ENCODE measurements at regions not wholly inside any gene's neighbourhood (a gene's known extent, or its start where the extent isn't known, plus 50 kb on each side); places are given as distances from the start of the nearest gene placed in this dataset.

GRCh38 chr6:1540864-1541521 is 68.7 kb upstream of the FOXC1 start:
- intact Hi-C loops (cut with DNase I, micrococcal nuclease) = no loop called here
- Mint-ChIP-seq H3K4me3 (no peak overlapping the region), H3K27ac (no peak overlapping the region), H3K27me3 (no peaks in the 10 kb centered on the region), H3K9me3 (ENCODE audit: low read depth) (peaks cover 5% of the 10 kb centered on the region), H3K36me3 (ENCODE audit: low read depth) (peaks cover 14% of the 10 kb centered on the region), H3K4me1 (peaks cover 15% of the 10 kb centered on the region)
- ChIA-PET CTCF (no interaction called here), POLR2A (no interaction called here)
- no peak for DNase-seq
- no peak for ATAC-seq

GRCh38 chr6:1542335-1542734 is 67.4 kb upstream of the FOXC1 start:
- DNase-seq (no peak), ATAC-seq (peak; percentile 47)
- Mint-ChIP-seq H3K4me3 (no peak overlapping the region), H3K27me3 (no peaks in the 10 kb centered on the region), H3K4me1 (peaks cover 5% of the 10 kb centered on the region), H3K36me3 (ENCODE audit: low read depth) (peaks cover 20% of the 10 kb centered on the region), H3K9me3 (ENCODE audit: low read depth) (peaks cover 5% of the 10 kb centered on the region), H3K27ac (no peak overlapping the region)
- CTCF ChIA-PET = interaction anchor here (1.0 to 2.1 kb wide), 4 partner anchors 10 to 18 kb away, joined by 4 to 8 read pairs (median 5); no protein-coding TSS in a partner anchor
- POLR2A ChIA-PET = no interaction called here
- intact Hi-C loops (cut with DNase I, micrococcal nuclease) = no loop called here

GRCh38 chr6:1542764-1543163 is 67.0 kb upstream of the FOXC1 start:
- peaks cover 3% of the 10 kb centered on the region for H3K4me1 Mint-ChIP-seq
- no peak overlapping the region for H3K27ac Mint-ChIP-seq
- POLR2A ChIA-PET = no interaction called here
- CTCF ChIA-PET = interaction anchor here (1.0 to 2.1 kb wide), 4 partner anchors 10 to 18 kb away, joined by 4 to 8 read pairs (median 5); no protein-coding TSS in a partner anchor
- ATAC-seq = no peak
- peaks cover 5% of the 10 kb centered on the region for H3K9me3 Mint-ChIP-seq (ENCODE audit: low read depth)
- peaks cover 23% of the 10 kb centered on the region for H3K36me3 Mint-ChIP-seq (ENCODE audit: low read depth)
- intact Hi-C loops (cut with DNase I, micrococcal nuclease) = no loop called here
- no peak for DNase-seq
- H3K4me3 Mint-ChIP-seq = no peak overlapping the region
- H3K27me3 Mint-ChIP-seq = no peaks in the 10 kb centered on the region

- H3K27me3 Mint-ChIP-seq = no peaks in the 10 kb centered on the region
- no peaks in the 10 kb centered on the region for H3K4me1 Mint-ChIP-seq
- peaks cover 5% of the 10 kb centered on the region for H3K9me3 Mint-ChIP-seq (ENCODE audit: low read depth)
- CTCF ChIA-PET = interaction anchor here (1.1 to 2.1 kb wide), 3 partner anchors 8 to 42 kb away, joined by 4 to 8 read pairs (median 5); no protein-coding TSS in a partner anchor
- H3K4me3 Mint-ChIP-seq = no peak overlapping the region
- POLR2A ChIA-PET = no interaction called here
- H3K36me3 Mint-ChIP-seq (ENCODE audit: low read depth) = peaks cover 27% of the 10 kb centered on the region
- H3K27ac Mint-ChIP-seq = no peak overlapping the region
- DNase-seq (no peak), ATAC-seq (no peak)
- intact Hi-C loops (cut with DNase I, micrococcal nuclease) = no loop called here
These were observed 65.7 kb upstream of the FOXC1 start for GRCh38 chr6:1544000-1544399.

GRCh38 chr6:1544603-1545002 is 65.1 kb upstream of the FOXC1 start:
- H3K27ac Mint-ChIP-seq = no peak overlapping the region
- ChIA-PET POLR2A (no interaction called here), CTCF (interaction anchor here (1.1 to 1.2 kb wide), 2 partner anchors 8 to 43 kb away, joined by 4 to 5 read pairs; no protein-coding TSS in a partner anchor)
- no peaks in the 10 kb centered on the region for H3K4me1 Mint-ChIP-seq
- no peaks in the 10 kb centered on the region for H3K27me3 Mint-ChIP-seq
- peaks cover 5% of the 10 kb centered on the region for H3K9me3 Mint-ChIP-seq (ENCODE audit: low read depth)
- no peak for DNase-seq
- ATAC-seq = no peak
- peaks cover 27% of the 10 kb centered on the region for H3K36me3 Mint-ChIP-seq (ENCODE audit: low read depth)
- H3K4me3 Mint-ChIP-seq = no peak overlapping the region
- intact Hi-C loops (cut with DNase I, micrococcal nuclease) = no loop called here

GRCh38 chr6:1545654-1546053 is 64.1 kb upstream of the FOXC1 start:
- Mint-ChIP-seq H3K4me3 (no peak overlapping the region), H3K4me1 (no peaks in the 10 kb centered on the region), H3K27ac (no peak overlapping the region), H3K36me3 (ENCODE audit: low read depth) (peaks cover 27% of the 10 kb centered on the region), H3K27me3 (no peaks in the 10 kb centered on the region), H3K9me3 (ENCODE audit: low read depth) (peaks cover 5% of the 10 kb centered on the region)
- ATAC-seq = no peak
- ChIA-PET POLR2A (no interaction called here), CTCF (no interaction called here)
- DNase-seq = no peak
- intact Hi-C loops (cut with DNase I, micrococcal nuclease) = no loop called here

GRCh38 chr6:1547785-1548184 is 61.9 kb upstream of the FOXC1 start:
- ChIA-PET POLR2A (no interaction called here), CTCF (interaction anchor here (0.9 kb wide), 1 partner anchor 14 kb away, joined by 3 read pairs; no protein-coding TSS in a partner anchor)
- Mint-ChIP-seq H3K4me3 (no peak overlapping the region), H3K27me3 (no peaks in the 10 kb centered on the region), H3K9me3 (ENCODE audit: low read depth) (peaks cover 5% of the 10 kb centered on the region), H3K4me1 (peaks cover 5% of the 10 kb centered on the region), H3K36me3 (ENCODE audit: low read depth) (peaks cover 30% of the 10 kb centered on the region), H3K27ac (no peak overlapping the region)
- ATAC-seq (no peak), DNase-seq (no peak)
- intact Hi-C loops (cut with DNase I, micrococcal nuclease) = no loop called here

- H3K4me3 Mint-ChIP-seq = no peak overlapping the region
- peaks cover 29% of the 10 kb centered on the region for H3K4me1 Mint-ChIP-seq
- H3K36me3 Mint-ChIP-seq (ENCODE audit: low read depth) = peaks cover 20% of the 10 kb centered on the region
- intact Hi-C loops (cut with DNase I, micrococcal nuclease) = no loop called here
- ChIA-PET POLR2A (interaction anchor here (0.7 kb wide), 1 partner anchor 1349 kb away, joined by 3 read pairs; no protein-coding TSS in a partner anchor), CTCF (interaction anchor here (1.8 kb wide), 1 partner anchor 24 kb away, joined by 5 read pairs; no protein-coding TSS in a partner anchor)
- DNase-seq (no peak), ATAC-seq (no peak)
- no peak overlapping the region for H3K27ac Mint-ChIP-seq
- no peaks in the 10 kb centered on the region for H3K9me3 Mint-ChIP-seq (ENCODE audit: low read depth)
- no peaks in the 10 kb centered on the region for H3K27me3 Mint-ChIP-seq
These were observed 58.5 kb upstream of the FOXC1 start for GRCh38 chr6:1551249-1551648.

- H3K4me3 Mint-ChIP-seq = no peak overlapping the region
- no peak overlapping the region for H3K27ac Mint-ChIP-seq
- H3K27me3 Mint-ChIP-seq = no peaks in the 10 kb centered on the region
- ChIA-PET CTCF (interaction anchor here (0.5 to 1.9 kb wide), 14 partner anchors 8 to 845 kb away, joined by 3 to 8 read pairs (median 5); no protein-coding TSS in a partner anchor), POLR2A (interaction anchor here (0.6 kb wide), 1 partner anchor 24 kb away, joined by 3 read pairs; no protein-coding TSS in a partner anchor)
- ATAC-seq (no peak), DNase-seq (no peak)
- intact Hi-C loops (cut with DNase I, micrococcal nuclease) = no loop called here
- H3K9me3 Mint-ChIP-seq (ENCODE audit: low read depth) = no peaks in the 10 kb centered on the region
- peaks cover 29% of the 10 kb centered on the region for H3K4me1 Mint-ChIP-seq
- H3K36me3 Mint-ChIP-seq (ENCODE audit: low read depth) = peaks cover 17% of the 10 kb centered on the region
These were observed 57.4 kb upstream of the FOXC1 start for GRCh38 chr6:1552296-1552761.

GRCh38 chr6:1553562-1554083 is 56.1 kb upstream of the FOXC1 start:
- DNase-seq = peak; percentile 27
- H3K27ac Mint-ChIP-seq = peak overlapping the region; percentile 97
- H3K36me3 Mint-ChIP-seq (ENCODE audit: low read depth) = peaks cover 10% of the 10 kb centered on the region
- ChIA-PET POLR2A (no interaction called here), CTCF (interaction anchor here (1.1 to 1.9 kb wide), 7 partner anchors 17 to 623 kb away, joined by 3 to 7 read pairs (median 6); no protein-coding TSS in a partner anchor)
- no peaks in the 10 kb centered on the region for H3K27me3 Mint-ChIP-seq
- H3K4me1 Mint-ChIP-seq = peaks cover 29% of the 10 kb centered on the region
- H3K9me3 Mint-ChIP-seq (ENCODE audit: low read depth) = no peaks in the 10 kb centered on the region
- ATAC-seq = no peak
- intact Hi-C loops (cut with DNase I, micrococcal nuclease) = no loop called here
- H3K4me3 Mint-ChIP-seq = peak overlapping the region; percentile 81

GRCh38 chr6:1554141-1554475 is 55.6 kb upstream of the FOXC1 start:
- intact Hi-C loops (cut with DNase I, micrococcal nuclease) = no loop called here
- peaks cover 10% of the 10 kb centered on the region for H3K36me3 Mint-ChIP-seq (ENCODE audit: low read depth)
- ChIA-PET POLR2A (no interaction called here), CTCF (interaction anchor here (0.8 to 1.7 kb wide), 5 partner anchors 17 to 622 kb away, joined by 3 to 7 read pairs (median 5); no protein-coding TSS in a partner anchor)
- peaks cover 29% of the 10 kb centered on the region for H3K4me1 Mint-ChIP-seq
- H3K4me3 Mint-ChIP-seq = peak overlapping the region; percentile 81
- peak overlapping the region; percentile 97 for H3K27ac Mint-ChIP-seq
- ATAC-seq (peak; percentile 39), DNase-seq (peak; percentile 44)
- H3K27me3 Mint-ChIP-seq = no peaks in the 10 kb centered on the region
- H3K9me3 Mint-ChIP-seq (ENCODE audit: low read depth) = no peaks in the 10 kb centered on the region
